ENCODE measurements at regions not wholly inside any gene's neighbourhood (a gene's known extent, or its start where the extent isn't known, plus 50 kb on each side); places are given as distances from the start of the nearest gene placed in this dataset.

- TF ChIP-seq CTCF (IDR thresholded peaks at IDR 0.05) (no peak), POLR2A (IDR thresholded peaks at IDR 0.05) (no peak)
These were observed 90.7 kb downstream of the UTP18 start for GRCh38 chr17:51351080-51351479.
